Mononuclear cell (primary cell): ENCODE measurements at regions not wholly inside any gene's neighbourhood (a gene's known extent, or its start where the extent isn't known, plus 50 kb on each side); places are given as distances from the start of the nearest gene placed in this dataset.

Source experiments
- H3K27me3 ChIP-seq: 2 replicates; pipeline ENCODE4 v1.6.0; 2011; ENCODE audit warnings: low read length, control low read depth; ENCODE audit not compliant: insufficient read depth
- H3K4me1 ChIP-seq: 2 replicates; pipeline ENCODE4 v1.5.1; 2011; ENCODE audit warnings: mild to moderate bottlenecking, low read length, control low read depth; ENCODE audit not compliant: insufficient read depth
- H3K4me3 ChIP-seq: 2 replicates; pipeline ENCODE4 v1.5.1; 2011; ENCODE audit warnings: mild to moderate bottlenecking, low read length, moderate library complexity
- H3K9me3 ChIP-seq: 2 replicates; pipeline ENCODE4 v1.5.1; 2011; ENCODE audit warnings: low read depth, mild to moderate bottlenecking, control low read depth, low read length

- H3K4me3 ChIP-seq: no peak overlapping the region
- no peaks in the 10 kb centered on the region for H3K27me3 ChIP-seq
- H3K9me3 ChIP-seq: no peaks in the 10 kb centered on the region
- no peaks in the 10 kb centered on the region for H3K4me1 ChIP-seq
Observed at GRCh38 chrX:63508668-63509067, 157.5 kb upstream of the SPIN4 start.

GRCh38 chrX:63506320-63506719, 155.2 kb upstream of the SPIN4 start:
- Histone ChIP-seq H3K27me3 (no peaks in the 10 kb centered on the region), H3K9me3 (no peaks in the 10 kb centered on the region), H3K4me1 (no peaks in the 10 kb centered on the region), H3K4me3 (no peak overlapping the region)

GRCh38 chrX:63503541-63503940, 152.4 kb upstream of the SPIN4 start:
- Histone ChIP-seq H3K27me3 (no peaks in the 10 kb centered on the region), H3K4me1 (no peaks in the 10 kb centered on the region), H3K9me3 (no peaks in the 10 kb centered on the region), H3K4me3 (no peak overlapping the region)

- Histone ChIP-seq H3K9me3 (no peaks in the 10 kb centered on the region), H3K4me3 (no peak overlapping the region), H3K27me3 (no peaks in the 10 kb centered on the region), H3K4me1 (no peaks in the 10 kb centered on the region)
Observed at GRCh38 chrX:63488546-63489373, 137.6 kb upstream of the SPIN4 start.

- H3K4me3 ChIP-seq: no peak overlapping the region
- no peaks in the 10 kb centered on the region for H3K4me1 ChIP-seq
- H3K9me3 ChIP-seq: peaks cover 26% of the 10 kb centered on the region
- no peaks in the 10 kb centered on the region for H3K27me3 ChIP-seq
Observed at GRCh38 chrX:63475200-63475599, 124.1 kb upstream of the SPIN4 start.

- H3K4me3 ChIP-seq: no peak overlapping the region
- no peaks in the 10 kb centered on the region for H3K27me3 ChIP-seq
- peaks cover 22% of the 10 kb centered on the region for H3K9me3 ChIP-seq
- H3K4me1 ChIP-seq: no peaks in the 10 kb centered on the region
Observed at GRCh38 chrX:63471004-63471403, 119.9 kb upstream of the SPIN4 start.

GRCh38 chrX:63470506-63470905, 119.4 kb upstream of the SPIN4 start:
- H3K4me3 ChIP-seq: no peak overlapping the region
- peaks cover 17% of the 10 kb centered on the region for H3K9me3 ChIP-seq
- H3K4me1 ChIP-seq: no peaks in the 10 kb centered on the region
- H3K27me3 ChIP-seq: no peaks in the 10 kb centered on the region

- H3K4me3 ChIP-seq: no peak overlapping the region
- no peaks in the 10 kb centered on the region for H3K4me1 ChIP-seq
- H3K27me3 ChIP-seq: no peaks in the 10 kb centered on the region
- H3K9me3 ChIP-seq: peaks cover 5% of the 10 kb centered on the region
Observed at GRCh38 chrX:63466690-63467089, 115.6 kb upstream of the SPIN4 start.

- H3K27me3 ChIP-seq: no peaks in the 10 kb centered on the region
- H3K9me3 ChIP-seq: peaks cover 9% of the 10 kb centered on the region
- no peaks in the 10 kb centered on the region for H3K4me1 ChIP-seq
- H3K4me3 ChIP-seq: no peak overlapping the region
Observed at GRCh38 chrX:63458981-63459380, 107.8 kb upstream of the SPIN4 start.

GRCh38 chrX:63453571-63453970, 102.4 kb upstream of the SPIN4 start:
- no peaks in the 10 kb centered on the region for H3K4me1 ChIP-seq
- peaks cover 9% of the 10 kb centered on the region for H3K9me3 ChIP-seq
- no peak overlapping the region for H3K4me3 ChIP-seq
- H3K27me3 ChIP-seq: no peaks in the 10 kb centered on the region

GRCh38 chrX:63441717-63442116, 90.6 kb upstream of the SPIN4 start:
- Histone ChIP-seq H3K4me1 (no peaks in the 10 kb centered on the region), H3K4me3 (no peak overlapping the region), H3K27me3 (no peaks in the 10 kb centered on the region), H3K9me3 (no peaks in the 10 kb centered on the region)

- Histone ChIP-seq H3K9me3 (no peaks in the 10 kb centered on the region), H3K27me3 (no peaks in the 10 kb centered on the region)
Observed at GRCh38 chrX:63439580-63439979, 88.4 kb upstream of the SPIN4 start.

GRCh38 chrX:63436865-63437264, 85.7 kb upstream of the SPIN4 start:
- Histone ChIP-seq H3K4me1 (no peaks in the 10 kb centered on the region), H3K9me3 (no peaks in the 10 kb centered on the region), H3K27me3 (no peaks in the 10 kb centered on the region), H3K4me3 (no peak overlapping the region)

More at GRCh38 chrX:63439580-63439979, 88.4 kb upstream of the SPIN4 start:
- H3K4me3 ChIP-seq: no peak overlapping the region
- no peaks in the 10 kb centered on the region for H3K4me1 ChIP-seq

GRCh38 chrX:63434665-63435064, 83.5 kb upstream of the SPIN4 start:
- Histone ChIP-seq H3K9me3 (no peaks in the 10 kb centered on the region), H3K4me3 (no peak overlapping the region), H3K4me1 (no peaks in the 10 kb centered on the region), H3K27me3 (no peaks in the 10 kb centered on the region)

GRCh38 chrX:63434206-63434605, 83.1 kb upstream of the SPIN4 start:
- Histone ChIP-seq H3K4me1 (no peaks in the 10 kb centered on the region), H3K9me3 (no peaks in the 10 kb centered on the region), H3K27me3 (no peaks in the 10 kb centered on the region), H3K4me3 (no peak overlapping the region)

GRCh38 chrX:63430026-63430425, 78.9 kb upstream of the SPIN4 start:
- Histone ChIP-seq H3K4me3 (no peak overlapping the region), H3K4me1 (no peaks in the 10 kb centered on the region), H3K9me3 (no peaks in the 10 kb centered on the region), H3K27me3 (no peaks in the 10 kb centered on the region)
